ENCODE measurements at regions not wholly inside any gene's neighbourhood (a gene's known extent, or its start where the extent isn't known, plus 50 kb on each side); places are given as distances from the start of the nearest gene placed in this dataset.
A peak's percentile ranks its signal among the peaks of the same experiment; 100 is the strongest.

DNA sequence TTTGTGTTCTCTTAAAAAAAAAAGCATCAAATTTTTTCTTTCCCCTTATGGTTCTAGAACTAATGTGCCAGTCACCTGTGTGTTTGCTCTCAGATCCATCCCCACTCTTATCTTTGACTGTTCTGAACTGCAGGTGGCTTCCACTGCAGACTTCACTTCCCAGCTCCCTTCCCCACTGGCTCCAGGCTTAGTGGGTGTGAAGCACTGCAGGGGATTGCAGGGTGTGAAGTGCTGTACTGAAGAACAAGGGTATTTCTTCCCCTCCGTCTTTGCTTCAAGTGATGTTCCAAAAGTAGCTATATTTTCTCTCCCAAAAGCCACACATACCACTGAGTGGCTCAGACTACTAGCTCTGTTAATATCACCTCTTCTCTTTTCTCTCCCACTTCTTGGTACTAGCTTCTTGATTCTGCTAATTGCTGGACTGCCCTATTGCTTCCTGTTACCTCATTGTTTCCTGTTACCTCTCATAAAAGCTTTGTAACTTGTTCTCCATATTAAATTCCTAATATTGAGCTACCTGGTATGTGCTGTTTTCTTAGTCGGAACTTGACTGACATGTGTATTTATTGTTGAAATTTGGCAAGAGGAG, 115.4 kb upstream of the PRICKLE1 start:
- no peak for DNase-seq

GRCh38 chr12:42704340-42704739, 114.8 kb upstream of the PRICKLE1 start:
- no peak for DNase-seq

DNA sequence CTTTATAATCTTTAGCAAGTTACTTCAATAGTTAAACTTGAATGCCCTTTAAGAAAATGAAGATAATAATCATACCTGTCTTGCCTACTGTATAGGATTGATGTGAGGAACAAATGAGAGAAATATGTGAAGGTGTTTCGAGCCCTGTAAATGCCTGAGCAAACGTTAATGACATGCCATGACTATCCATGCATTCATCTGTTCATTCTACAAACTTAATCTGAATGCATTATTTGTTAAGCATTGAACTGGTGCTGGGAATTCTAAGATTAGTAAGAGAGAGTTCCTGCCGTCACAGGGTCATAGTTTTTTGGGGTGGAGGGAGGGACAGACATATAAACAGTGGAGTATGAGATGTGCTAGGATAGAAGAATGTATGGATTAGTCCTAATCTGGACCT, 111.5 kb upstream of the PRICKLE1 start:
- DNase-seq: no peak

DNA sequence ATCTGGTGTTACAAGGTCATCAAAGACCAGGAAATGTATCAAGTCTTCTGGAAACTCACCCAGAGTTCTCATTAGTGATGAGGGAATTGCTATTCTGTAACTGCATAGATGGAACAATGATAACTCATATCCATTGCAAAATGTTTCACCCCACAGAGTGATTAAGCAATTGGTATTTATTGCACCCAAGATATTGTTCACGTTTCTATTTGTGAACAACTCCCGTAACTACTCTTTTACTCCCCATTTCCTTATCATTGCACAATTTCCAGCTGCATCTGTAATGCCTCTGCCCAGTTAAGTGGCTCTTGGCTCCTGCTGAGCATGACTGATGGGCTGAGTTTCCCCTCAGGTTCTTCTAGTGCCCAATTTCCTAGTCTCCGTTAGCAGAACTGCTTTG, 108.7 kb upstream of the PRICKLE1 start:
- peak; percentile 17 for DNase-seq

- DNase-seq: no peak
Measured at GRCh38 chr12:42696406-42697149, 107.0 kb upstream of the PRICKLE1 start.

DNA sequence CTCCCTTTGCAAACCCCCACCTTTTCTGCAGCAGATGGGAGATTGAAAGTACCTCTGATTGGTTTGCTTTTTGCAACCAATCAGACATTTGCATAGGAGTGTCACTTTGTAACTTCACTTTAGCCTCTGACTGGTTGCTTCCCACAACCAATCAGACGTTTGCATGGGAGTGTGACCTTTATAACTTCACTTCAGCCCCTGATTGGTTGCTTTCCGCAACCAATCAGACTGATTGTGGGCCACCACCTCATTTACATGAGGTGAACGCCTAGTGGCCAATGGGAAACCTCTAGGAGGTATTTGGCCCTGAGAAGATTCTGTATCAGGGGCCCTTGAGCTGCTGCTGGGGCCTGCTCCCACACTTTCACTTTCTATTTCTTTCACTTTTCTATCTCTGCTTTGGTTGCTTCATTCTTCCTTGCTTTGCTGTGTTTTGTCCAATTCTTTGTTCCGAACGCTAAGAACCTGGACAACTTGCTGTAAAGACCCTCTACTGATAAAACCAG, 106.0 kb upstream of the PRICKLE1 start:
- DNase-seq: no peak

DNA sequence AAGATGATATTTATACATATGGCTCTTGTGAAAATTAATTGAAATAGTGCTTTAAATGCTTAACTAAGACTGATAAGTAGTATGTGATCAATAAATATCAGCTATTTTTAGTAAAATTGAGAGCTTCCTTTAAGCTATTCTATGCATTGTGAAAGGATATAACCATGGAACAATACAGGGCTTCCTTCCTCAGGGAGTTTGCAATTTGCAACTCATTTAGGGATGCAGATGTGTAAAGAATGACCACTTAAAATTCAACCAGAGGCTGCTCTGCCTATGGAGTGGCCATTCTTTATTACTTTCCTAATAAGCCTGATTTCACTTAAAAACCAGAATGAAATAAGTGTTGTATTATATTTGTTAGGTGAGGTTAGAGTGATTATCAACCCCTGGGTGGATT, 103.2 kb upstream of the PRICKLE1 start:
- DNase-seq: no peak

DNA sequence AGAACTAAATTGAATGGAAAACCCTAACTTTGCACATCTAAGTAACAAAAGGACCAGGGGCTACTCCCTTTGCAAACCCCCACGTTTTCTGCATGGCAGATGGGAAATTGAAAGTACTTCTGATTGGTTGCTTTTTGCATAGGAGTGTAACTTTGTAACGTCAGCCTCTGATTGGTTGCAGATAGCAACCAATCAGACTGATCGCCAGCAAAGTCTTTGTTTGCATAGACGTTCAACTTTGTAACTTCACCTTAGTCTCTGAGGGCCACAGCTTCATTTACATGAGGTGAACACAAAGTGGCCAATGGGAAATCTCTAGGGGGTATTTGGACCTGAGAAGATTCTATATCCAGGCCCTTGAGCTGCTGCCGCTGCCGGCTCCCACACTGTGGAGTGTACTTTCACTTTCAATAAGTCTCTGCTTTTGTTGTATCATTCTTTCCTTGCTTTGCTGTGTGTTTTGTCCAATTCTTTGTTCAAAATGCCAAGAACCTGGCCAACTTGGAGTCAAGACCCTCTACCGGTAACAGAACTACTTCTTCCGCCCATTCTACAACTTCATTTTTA, 102.5 kb upstream of the PRICKLE1 start:
- no peak for DNase-seq

DNA sequence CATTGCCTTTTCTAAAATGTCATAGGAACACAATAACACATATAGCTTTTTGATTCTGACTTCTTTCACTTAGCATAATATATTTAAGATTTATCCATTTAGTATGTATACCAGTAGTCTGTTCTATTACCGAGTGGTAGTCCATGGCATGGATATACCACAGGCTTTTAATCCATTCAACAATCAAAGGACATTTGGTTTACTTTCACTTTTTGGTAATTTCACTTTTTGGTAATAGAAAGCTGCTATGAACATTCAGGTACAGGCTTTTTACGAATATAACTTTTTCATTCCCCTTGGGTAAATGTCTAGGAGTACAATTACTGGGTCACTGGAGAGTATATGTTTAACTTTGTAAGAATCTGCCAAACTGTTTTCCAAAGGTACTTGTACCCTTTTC, 100.7 kb upstream of the PRICKLE1 start:
- no peak for DNase-seq

DNA sequence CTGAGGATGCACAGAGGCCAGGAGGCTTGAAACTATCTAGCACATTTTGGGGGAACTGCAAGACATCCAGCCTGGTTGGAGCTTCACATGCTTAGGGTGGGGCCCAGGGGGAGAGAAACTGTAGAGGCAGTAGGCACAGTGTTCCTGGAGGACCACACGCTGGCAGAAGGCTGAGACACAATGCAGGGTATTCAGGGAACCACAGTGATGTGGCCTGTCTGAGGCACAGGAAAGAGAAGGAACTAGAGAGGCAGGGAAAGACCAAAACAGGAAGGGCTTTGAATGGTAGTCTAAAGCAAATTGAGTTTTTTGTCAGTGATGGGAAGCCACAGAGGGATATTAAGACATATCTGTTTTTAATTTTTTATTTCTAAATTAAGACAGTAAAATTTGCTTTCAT, 100.2 kb upstream of the PRICKLE1 start:
- DNase-seq: no peak

GRCh38 chr12:42686514-42687172, 97.1 kb upstream of the PRICKLE1 start:
- no peak for DNase-seq

DNA sequence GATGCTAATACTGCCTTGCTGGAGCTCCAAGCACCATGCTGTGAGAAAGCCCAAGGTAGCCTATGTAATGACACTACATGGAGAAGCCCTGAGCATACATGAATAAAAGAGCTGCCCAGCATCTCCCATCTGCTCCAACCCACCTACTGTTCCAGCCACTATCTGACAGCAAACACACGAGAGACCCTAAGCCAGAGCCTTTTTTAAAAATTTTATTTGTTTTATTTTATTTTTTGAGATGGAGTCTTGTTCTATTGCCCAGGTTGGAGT, 95.2 kb upstream of the PRICKLE1 start:
- DNase-seq: no peak

- DNase-seq: no peak
Measured at GRCh38 chr12:42683933-42684801, 94.6 kb upstream of the PRICKLE1 start.

DNA sequence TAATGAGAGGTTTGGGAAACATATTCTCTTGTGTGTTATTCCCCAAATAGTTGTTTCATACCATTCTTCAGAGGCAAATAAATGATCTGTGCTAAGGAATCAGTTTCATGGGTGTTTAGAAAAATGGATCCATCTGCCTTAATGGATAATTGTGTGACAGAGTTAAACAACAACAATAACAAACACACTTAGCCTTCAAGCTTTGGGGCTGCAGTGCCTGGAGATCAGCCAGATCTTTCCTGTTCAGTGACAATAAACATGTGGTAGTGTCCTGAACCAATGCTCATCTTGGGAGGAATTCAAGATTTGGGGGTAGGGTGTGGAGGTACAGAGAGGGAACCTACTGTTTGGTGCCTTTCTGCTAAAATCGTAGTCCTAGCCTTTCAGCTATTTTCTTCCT, 93.7 kb upstream of the PRICKLE1 start:
- no peak for DNase-seq

- no peak for DNase-seq
Measured at GRCh38 chr12:42679466-42679865, 89.9 kb upstream of the PRICKLE1 start.

DNA sequence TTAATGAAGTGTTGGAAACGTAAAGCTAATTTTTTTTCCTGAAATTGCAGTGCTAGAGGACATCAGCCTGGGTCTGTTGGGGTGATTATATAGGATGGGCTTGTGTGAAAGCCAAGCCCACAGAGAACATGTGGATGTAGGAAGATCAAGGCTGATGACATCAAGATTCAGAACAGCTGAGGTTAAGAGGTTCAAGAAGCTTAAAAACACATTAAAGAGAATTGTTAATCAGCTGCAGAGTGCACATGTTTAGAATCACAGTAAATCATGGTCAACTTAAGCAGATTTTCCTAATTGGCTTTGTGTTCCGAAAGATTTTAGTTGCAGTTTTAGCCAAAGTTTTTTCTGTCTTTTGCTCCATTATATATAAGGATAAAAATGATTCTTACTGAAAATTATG, 87.9 kb upstream of the PRICKLE1 start:
- no peak for DNase-seq

GRCh38 chr12:42673535-42673934, 84.0 kb upstream of the PRICKLE1 start:
- DNase-seq: no peak

- no peak for DNase-seq
Measured at GRCh38 chr12:42670719-42671118, 81.2 kb upstream of the PRICKLE1 start.

- DNase-seq: no peak
Measured at GRCh38 chr12:42669553-42669952, 80.0 kb upstream of the PRICKLE1 start.

DNA sequence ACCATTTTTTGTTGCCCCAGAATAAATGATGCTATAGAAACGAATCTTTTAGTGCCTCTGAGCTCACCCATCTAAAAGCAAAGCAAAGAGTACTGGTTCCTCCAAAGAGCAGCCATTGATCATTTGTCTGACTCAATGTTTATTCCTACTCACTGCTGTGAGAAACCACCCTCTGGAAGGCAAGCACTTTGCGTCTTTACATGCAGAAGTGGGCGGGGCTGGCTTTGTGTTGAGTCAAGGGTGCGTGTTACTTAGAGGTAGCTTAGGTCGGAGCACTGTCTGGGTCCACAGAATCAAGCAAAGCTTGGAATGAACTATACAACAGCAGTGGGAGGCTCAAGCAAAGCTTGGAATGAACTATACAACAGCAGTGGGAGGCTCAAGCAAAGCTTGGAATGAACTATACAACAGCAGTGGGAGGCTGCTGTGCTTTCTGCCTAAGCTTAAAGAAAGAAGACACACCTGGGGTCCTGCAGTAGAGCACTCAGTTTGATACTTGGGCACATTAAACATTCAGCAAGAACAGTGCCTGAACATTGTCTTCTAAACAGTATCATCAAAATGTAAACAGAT, 77.2 kb upstream of the PRICKLE1 start:
- DNase-seq: no peak

- no peak for DNase-seq
Measured at GRCh38 chr12:42663621-42664020, 74.1 kb upstream of the PRICKLE1 start.
